ENCODE measurements at regions not wholly inside any gene's neighbourhood (a gene's known extent, or its start where the extent isn't known, plus 50 kb on each side); places are given as distances from the start of the nearest gene placed in this dataset.

DNA sequence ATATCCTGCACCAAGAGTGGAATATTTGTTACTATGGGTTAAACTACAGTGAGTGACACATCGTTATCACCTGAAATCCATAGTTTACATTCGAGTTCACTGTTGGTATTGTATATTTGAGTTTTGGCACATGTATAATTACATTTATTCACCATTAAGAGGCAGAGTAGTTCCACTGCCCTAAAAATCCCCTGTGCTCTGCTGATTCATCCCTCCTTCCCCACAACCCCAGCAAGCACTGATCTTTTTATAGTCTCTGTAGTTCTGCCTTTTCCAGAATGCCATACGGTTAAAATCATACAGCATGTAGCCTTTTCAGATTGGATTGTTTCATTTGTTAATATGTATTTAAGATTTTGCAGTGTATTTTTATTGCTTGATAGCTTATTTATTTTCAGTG, 495.2 kb downstream of the DIRAS2 start:
- TF ChIP-seq, protein P1, sequence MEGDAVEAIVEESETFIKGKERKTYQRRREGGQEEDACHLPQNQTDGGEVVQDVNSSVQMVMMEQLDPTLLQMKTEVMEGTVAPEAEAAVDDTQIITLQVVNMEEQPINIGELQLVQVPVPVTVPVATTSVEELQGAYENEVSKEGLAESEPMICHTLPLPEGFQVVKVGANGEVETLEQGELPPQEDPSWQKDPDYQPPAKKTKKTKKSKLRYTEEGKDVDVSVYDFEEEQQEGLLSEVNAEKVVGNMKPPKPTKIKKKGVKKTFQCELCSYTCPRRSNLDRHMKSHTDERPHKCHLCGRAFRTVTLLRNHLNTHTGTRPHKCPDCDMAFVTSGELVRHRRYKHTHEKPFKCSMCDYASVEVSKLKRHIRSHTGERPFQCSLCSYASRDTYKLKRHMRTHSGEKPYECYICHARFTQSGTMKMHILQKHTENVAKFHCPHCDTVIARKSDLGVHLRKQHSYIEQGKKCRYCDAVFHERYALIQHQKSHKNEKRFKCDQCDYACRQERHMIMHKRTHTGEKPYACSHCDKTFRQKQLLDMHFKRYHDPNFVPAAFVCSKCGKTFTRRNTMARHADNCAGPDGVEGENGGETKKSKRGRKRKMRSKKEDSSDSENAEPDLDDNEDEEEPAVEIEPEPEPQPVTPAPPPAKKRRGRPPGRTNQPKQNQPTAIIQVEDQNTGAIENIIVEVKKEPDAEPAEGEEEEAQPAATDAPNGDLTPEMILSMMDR (IDR thresholded peaks at IDR 0.05 in 2 of 3, conservative IDR thresholded peaks at IDR 0.05 in 1 of 3; ENCODE audit: borderline replicate concordance in 1 of 3, insufficient read depth in 1 of 3, low read depth in 2 of 3, low read length in 2 of 3) = no peak
- TF ChIP-seq POLR2AphosphoS5 (IDR thresholded peaks at IDR 0.05; ENCODE audit: low read depth, low read length) (no peak), EZH2phosphoT487 (IDR thresholded peaks at IDR 0.05; ENCODE audit: borderline replicate concordance) (no peak), POLR2A (IDR thresholded peaks at IDR 0.05; ENCODE audit: borderline replicate concordance, extremely low read depth, insufficient read depth, insufficient read length) (no peak), YY1 (IDR thresholded peaks at IDR 0.05; ENCODE audit: extremely low read depth, insufficient replicate concordance, low read depth, low read length) (no peak), CEBPB (IDR thresholded peaks at IDR 0.05; ENCODE audit: low read depth) (no peak)
- TF ChIP-seq, protein P2, sequence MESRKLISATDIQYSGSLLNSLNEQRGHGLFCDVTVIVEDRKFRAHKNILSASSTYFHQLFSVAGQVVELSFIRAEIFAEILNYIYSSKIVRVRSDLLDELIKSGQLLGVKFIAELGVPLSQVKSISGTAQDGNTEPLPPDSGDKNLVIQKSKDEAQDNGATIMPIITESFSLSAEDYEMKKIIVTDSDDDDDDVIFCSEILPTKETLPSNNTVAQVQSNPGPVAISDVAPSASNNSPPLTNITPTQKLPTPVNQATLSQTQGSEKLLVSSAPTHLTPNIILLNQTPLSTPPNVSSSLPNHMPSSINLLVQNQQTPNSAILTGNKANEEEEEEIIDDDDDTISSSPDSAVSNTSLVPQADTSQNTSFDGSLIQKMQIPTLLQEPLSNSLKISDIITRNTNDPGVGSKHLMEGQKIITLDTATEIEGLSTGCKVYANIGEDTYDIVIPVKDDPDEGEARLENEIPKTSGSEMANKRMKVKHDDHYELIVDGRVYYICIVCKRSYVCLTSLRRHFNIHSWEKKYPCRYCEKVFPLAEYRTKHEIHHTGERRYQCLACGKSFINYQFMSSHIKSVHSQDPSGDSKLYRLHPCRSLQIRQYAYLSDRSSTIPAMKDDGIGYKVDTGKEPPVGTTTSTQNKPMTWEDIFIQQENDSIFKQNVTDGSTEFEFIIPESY (IDR thresholded peaks at IDR 0.05; ENCODE audit: extremely low read depth, insufficient replicate concordance, low read length) = no peak
- TF ChIP-seq, protein P3, sequence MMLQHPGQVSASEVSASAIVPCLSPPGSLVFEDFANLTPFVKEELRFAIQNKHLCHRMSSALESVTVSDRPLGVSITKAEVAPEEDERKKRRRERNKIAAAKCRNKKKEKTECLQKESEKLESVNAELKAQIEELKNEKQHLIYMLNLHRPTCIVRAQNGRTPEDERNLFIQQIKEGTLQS (IDR thresholded peaks at IDR 0.05) = no peak
